HG02852 (cell line): ENCODE measurements at regions not wholly inside any gene's neighbourhood (a gene's known extent, or its start where the extent isn't known, plus 50 kb on each side); places are given as distances from the start of the nearest gene placed in this dataset.

Experiments used
- ATAC-seq: cut with Tn5 transposase; IDR thresholded peaks from one replicate; pipeline ENCODE4 v1.9.1; 2021; ENCODE audit warnings: mild to moderate bottlenecking, moderate library complexity; ENCODE audit not compliant: unreplicated experiment

- ATAC-seq: no peak
Measured at GRCh38 chr9:99430301-99430700, 208.2 kb downstream of the SEC61B start.

DNA sequence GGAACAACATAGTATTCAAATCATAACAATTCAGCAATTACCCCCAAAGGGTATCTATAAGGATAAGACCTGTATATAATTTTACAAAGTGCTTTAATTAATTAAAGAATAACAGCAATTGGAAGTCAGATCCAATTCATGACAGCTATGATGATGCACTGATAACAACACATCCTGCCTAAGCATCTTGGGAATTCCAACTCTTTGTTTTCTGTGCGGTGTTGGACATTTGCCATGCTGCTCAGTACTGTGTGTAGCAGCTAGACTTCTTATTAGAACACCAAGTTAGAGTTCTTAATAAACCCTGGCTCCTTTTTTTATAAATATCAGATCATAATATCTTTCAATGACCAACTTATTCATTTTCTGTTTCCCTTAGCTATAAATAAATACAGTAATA lies 209.0 kb downstream of the SEC61B start:
- no peak for ATAC-seq

DNA sequence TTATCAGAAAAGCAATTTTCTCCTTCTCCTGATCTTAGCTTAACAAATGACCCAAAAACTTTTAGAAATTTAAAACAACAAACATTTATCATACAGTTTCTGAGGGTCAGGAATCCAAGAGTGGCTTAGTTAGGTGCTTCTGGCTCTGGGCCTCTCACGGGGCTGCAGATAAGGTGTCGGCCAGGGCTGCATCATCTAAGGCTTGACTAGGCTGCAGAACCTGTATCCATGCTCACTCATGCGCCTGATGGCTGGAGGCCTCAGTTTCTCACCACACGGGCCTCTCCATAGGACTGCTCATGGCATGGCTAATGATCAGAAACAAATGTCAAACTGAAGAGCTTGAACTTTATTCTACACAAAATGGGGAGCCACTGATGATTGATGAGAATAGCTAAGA lies 210.0 kb downstream of the SEC61B start:
- ATAC-seq: no peak

- no peak for ATAC-seq
Measured at GRCh38 chr9:99433095-99433494, 211.0 kb downstream of the SEC61B start.

- ATAC-seq: peak; percentile 98
Measured at GRCh38 chr9:99433555-99433954, 211.5 kb downstream of the SEC61B start.

- ATAC-seq: no peak
Measured at GRCh38 chr9:99436616-99437015, 214.5 kb downstream of the SEC61B start.

DNA sequence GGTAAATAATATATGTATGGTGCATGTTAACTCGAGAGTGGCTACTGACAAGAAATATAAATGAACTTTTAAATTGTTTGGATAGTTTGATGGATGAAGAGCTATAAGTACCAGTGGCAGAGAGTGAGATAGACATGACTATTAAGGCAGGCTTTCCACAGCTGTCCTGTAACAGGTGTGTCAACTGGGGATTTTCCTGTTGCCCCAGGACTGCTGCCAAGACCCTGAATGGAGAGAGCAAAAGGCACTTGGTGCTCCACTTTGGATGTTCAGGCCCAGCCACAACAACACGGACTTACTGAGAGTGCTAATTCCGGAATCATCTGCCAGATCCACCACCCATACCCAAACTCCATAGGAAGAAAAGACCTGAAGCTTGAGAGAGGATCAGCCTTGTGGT lies 215.1 kb downstream of the SEC61B start:
- ATAC-seq: no peak

- no peak for ATAC-seq
Measured at GRCh38 chr9:99438596-99438995, 216.5 kb downstream of the SEC61B start.

DNA sequence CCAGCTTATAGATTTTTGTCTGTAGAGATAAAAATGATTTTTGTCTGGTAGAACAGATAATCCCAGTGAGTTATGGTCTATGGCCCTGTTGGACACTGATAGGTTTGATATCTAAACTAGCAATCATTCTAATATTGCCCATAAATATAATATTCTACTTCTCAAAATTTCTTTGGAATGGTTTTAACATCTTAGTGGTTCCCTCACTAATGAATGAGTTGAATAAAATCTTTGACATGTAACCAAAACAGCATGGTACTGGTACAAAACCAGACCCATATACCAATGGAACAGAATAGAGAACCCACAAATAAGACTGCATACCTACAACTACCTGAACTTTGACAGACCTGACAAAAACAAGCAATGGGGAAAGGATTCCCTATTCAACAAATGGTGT lies 219.7 kb downstream of the SEC61B start:
- no peak for ATAC-seq

DNA sequence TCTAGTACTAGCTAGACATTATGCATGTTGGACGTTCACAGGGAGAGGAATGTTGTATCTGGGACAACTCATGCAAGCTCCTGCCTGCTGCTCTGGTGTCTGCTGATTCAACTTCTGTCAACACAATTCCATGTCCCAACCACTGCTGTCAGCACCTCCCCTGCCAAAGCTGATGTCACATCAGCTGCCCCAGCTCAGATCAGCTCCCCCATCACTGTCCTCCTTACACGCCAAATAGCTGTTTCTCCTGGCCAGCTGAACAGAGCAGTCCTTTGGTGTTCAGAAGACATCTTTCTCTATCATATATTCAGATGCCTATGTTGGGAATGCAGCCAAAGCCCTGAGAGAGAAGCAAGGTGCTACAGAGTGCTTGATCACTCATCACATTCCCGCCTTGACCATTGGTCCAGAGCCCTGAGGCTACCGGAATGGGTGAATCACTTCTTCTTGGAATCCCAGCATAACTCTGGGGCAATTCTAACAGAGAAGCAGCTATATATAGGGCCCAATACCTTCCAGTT lies 223.3 kb downstream of the SEC61B start:
- no peak for ATAC-seq

- no peak for ATAC-seq
Measured at GRCh38 chr9:99445920-99446319, 223.8 kb downstream of the SEC61B start.

DNA sequence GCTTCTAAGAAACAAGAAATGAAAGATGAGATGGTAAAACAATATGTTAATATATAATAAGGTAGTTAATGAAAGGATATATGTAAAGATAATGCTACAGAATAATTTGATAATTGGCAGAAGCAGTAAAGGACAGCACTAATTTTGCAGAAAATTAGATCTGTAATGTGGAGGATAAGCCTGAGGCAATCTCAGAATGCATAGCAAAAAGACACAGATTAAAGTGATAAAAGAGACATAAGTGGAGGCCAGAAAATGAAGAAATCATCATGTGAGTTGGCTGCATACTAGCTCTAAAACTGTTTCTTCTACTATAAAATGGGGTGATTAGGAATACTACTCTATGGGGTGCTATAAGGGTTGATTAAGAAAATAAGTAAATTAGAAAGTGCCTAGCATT lies 225.9 kb downstream of the SEC61B start:
- ATAC-seq: no peak

- ATAC-seq: no peak
Measured at GRCh38 chr9:99449726-99450125, 227.6 kb downstream of the SEC61B start.

GRCh38 chr9:99451112-99451606 lies 229.1 kb downstream of the SEC61B start:
- ATAC-seq: no peak

- no peak for ATAC-seq
Measured at GRCh38 chr9:99457406-99457805, 235.3 kb downstream of the SEC61B start.

- ATAC-seq: no peak
Measured at GRCh38 chr9:99457981-99458380, 235.9 kb downstream of the SEC61B start.

GRCh38 chr9:99459919-99460318 lies 237.8 kb downstream of the SEC61B start:
- no peak for ATAC-seq

- ATAC-seq: no peak
Measured at GRCh38 chr9:99463131-99463530, 241.0 kb downstream of the SEC61B start.

DNA sequence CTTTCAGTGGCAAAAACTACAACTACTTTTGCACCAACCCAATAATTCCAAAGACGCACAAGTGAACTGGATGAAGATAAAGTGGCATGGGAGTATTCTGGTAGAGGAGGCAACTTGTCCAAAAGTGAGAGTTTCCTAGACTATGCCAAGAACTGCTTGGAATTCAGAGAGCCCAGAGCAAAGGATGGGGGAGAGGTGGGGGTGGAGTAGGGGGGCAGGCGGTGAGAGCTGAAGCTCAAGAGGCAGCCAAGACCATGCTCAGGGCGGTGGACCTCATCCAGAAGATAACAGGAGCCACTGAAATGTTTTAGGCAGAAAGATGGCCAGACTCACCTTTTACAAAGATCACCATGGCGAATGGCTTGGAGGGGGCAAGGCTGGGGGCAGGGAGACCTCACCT lies 242.5 kb downstream of the SEC61B start:
- ATAC-seq: no peak

DNA sequence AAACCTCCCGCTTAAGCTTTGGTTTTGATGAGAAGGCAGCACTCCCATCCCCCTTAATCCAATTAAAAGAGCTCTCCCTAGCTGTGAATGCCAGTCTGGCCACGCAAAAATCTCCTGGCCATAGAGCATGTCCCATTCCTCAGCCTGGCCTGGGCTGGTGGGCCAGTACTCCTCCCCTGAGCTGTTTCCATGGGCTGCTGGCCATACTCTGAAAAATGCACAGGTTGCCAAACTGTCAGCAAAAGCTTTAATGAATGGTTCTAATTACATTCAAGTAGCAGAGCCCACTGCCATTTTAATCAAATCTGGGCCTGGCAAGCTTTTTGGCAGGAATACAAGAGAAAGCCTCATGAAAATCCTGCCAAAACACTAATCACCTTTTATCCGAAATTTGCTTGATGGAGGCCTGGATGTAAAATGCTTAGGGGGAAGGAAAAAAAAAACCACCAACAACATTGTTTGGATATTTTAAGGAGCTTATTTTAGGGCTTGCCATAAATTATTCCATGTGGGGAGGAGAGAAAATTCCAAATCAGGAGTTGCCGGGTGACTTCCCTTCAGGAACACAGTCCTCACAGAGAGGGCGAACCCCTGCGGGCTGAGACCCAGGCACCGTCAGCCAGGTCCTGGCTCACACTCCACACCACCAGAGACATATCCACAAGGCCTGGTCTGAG lies 243.3 kb downstream of the SEC61B start:
- ATAC-seq: no peak

DNA sequence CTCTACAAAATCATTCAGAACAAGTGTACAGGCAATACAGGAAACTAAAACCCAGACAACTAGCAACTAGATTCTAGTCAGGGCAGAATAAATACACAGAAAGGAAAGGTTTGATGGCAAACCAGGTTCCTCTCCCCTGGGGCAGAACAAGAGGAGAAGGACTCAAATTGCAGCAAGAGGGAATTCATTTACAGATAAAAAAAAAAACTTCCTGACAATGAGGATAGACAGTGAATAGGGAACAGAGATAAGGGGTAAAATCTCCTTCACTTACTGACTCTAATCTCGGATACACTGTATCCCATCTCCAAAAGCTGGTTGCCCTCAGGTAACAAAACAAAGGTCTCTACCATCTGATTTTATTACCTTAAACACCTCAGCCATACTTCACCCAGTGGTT lies 244.0 kb downstream of the SEC61B start:
- no peak for ATAC-seq

DNA sequence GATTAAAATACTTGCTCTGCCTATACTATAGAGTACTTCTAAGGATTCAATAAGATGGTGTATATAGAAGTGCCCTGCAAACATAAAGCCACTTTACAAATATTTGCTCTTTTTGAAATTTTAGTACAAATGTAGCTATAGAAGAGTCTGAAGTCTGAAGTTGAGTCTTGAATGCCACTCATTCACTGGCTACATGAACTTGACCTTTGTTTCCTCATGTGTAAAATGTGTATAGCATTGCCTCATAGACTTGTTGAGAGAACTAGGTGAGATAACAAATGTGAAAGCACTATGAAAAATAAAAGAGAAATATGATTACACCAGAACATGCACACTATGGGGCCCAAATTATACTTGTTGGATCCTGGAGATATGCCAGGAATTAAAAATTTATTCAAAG lies 244.7 kb downstream of the SEC61B start:
- no peak for ATAC-seq

DNA sequence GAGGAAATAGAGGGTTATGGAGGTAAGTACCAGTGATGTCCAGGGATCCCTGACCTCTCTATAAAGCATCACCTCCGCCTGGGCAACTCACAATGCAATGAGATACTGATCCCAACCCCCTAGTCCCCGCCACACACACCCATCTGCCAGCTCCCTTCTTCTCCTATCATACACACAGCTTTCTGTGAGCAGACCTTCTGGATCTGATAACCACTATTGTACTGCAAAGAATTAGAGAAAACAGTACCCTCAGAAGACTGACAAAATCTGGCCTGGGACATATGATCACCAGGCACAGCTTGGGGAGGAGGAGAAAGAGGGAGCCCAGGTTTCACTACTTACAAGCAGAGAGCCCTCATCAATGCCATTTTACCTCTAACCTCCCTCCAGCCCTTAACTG lies 249.0 kb downstream of the SEC61B start:
- ATAC-seq: no peak
